Neutrophil (primary cell): ENCODE measurements at regions not wholly inside any gene's neighbourhood (a gene's known extent, or its start where the extent isn't known, plus 50 kb on each side); places are given as distances from the start of the nearest gene placed in this dataset.

Source experiments
- H3K27ac ChIP-seq: fragments of 200-600 bp; sonication (generic); 2 replicates; pipeline ENCODE4 v1.5.1; 2016; ENCODE audit warnings: mild to moderate bottlenecking, moderate library complexity
- H3K27me3 ChIP-seq: fragments of 200-600 bp; sonication (generic); 2 replicates; pipeline ENCODE4 v1.6.0; 2016; ENCODE audit warnings: mild to moderate bottlenecking
- H3K36me3 ChIP-seq: fragments of 200-600 bp; sonication (generic); 2 replicates; pipeline ENCODE4 v1.5.1; 2017
- H3K4me1 ChIP-seq, 2 experiments: fragments of 200-600 bp in 1 of 2; sonication (generic) in 1 of 2; 1 replicate in 1 of 2; 2 replicates in 1 of 2; pipeline versions ENCODE4 v1.5.1 to v1.6.1; 2013 to 2016; ENCODE audit warnings: low read depth in 1 of 2, low read length in 1 of 2, mild to moderate bottlenecking in 1 of 2, moderate library complexity in 1 of 2; ENCODE audit not compliant: control insufficient read depth in 1 of 2, insufficient read depth in 1 of 2
- H3K4me3 ChIP-seq, 2 experiments: fragments of 200-600 bp in 1 of 2; sonication (generic) in 1 of 2; 1 replicate in 1 of 2; 2 replicates in 1 of 2; pipeline ENCODE4 v1.5.1; 2013 to 2016; ENCODE audit warnings: low read depth in 1 of 2, low read length in 1 of 2, mild to moderate bottlenecking in 1 of 2, moderate library complexity in 1 of 2
- H3K9me3 ChIP-seq: fragments of 200-600 bp; sonication (generic); 2 replicates; pipeline ENCODE4 v1.5.1; 2016
- TF ChIP-seq, protein P1 (sequence below): fragments of 200-600 bp; sonication (generic); IDR thresholded peaks from 2 replicates; pipeline ENCODE4 v1.5.1; 2016; ENCODE audit warnings: antibody characterized with exemption

DNA sequence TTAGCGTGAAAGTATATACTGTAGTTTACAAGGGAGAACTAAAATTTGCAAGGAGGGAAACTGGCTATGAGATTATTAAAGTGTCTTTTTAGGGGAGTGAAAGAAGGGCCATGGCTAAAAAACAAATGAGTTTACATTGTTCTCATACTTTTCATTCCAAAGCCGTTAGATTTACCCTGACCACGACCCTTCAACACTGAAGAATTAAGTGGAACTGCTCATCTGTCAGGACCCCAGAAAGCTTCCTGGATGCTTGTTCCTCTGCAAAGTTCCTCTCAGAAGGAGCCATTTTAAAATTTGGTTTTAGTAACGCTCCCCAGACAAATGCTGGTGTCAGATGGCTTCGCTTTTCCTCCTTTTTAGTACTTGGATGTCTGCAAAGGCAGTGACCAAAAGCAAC is 82.7 kb upstream of the ZBTB18 start:
- Histone ChIP-seq H3K27me3 (no peaks in the 10 kb centered on the region), H3K9me3 (no peaks in the 10 kb centered on the region), H3K4me1 (peaks cover 0 to 10% of the 10 kb centered on the region in 2 experiments), H3K36me3 (no peaks in the 10 kb centered on the region), H3K4me3 (no peak overlapping the region), H3K27ac (no peak overlapping the region)
- TF ChIP-seq, protein P1, sequence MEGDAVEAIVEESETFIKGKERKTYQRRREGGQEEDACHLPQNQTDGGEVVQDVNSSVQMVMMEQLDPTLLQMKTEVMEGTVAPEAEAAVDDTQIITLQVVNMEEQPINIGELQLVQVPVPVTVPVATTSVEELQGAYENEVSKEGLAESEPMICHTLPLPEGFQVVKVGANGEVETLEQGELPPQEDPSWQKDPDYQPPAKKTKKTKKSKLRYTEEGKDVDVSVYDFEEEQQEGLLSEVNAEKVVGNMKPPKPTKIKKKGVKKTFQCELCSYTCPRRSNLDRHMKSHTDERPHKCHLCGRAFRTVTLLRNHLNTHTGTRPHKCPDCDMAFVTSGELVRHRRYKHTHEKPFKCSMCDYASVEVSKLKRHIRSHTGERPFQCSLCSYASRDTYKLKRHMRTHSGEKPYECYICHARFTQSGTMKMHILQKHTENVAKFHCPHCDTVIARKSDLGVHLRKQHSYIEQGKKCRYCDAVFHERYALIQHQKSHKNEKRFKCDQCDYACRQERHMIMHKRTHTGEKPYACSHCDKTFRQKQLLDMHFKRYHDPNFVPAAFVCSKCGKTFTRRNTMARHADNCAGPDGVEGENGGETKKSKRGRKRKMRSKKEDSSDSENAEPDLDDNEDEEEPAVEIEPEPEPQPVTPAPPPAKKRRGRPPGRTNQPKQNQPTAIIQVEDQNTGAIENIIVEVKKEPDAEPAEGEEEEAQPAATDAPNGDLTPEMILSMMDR = no peak

DNA sequence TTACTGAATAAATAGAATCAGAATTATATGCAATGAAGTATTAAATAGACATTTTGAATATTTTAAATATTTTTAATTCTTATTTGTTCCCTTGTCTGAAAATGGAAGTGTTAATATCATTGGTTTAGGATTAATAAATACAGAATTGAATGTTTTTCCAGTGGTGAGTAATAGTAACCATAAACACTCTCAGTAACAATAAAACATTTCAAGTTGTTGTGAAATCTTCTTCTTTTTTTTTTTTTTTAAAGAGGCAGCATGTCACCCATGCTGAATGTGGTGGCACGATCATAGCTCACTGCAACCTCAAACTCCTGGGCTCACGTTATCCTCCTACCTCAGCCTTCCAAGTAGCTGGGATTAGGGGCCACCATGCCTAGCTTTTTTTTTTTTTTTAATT is 86.2 kb upstream of the ZBTB18 start:
- Histone ChIP-seq H3K9me3 (no peaks in the 10 kb centered on the region), H3K36me3 (no peaks in the 10 kb centered on the region), H3K27ac (no peak overlapping the region), H3K4me1 (peaks cover 0 to 2% of the 10 kb centered on the region in 2 experiments), H3K4me3 (no peak overlapping the region), H3K27me3 (no peaks in the 10 kb centered on the region)
- TF ChIP-seq, protein P1 = no peak

DNA sequence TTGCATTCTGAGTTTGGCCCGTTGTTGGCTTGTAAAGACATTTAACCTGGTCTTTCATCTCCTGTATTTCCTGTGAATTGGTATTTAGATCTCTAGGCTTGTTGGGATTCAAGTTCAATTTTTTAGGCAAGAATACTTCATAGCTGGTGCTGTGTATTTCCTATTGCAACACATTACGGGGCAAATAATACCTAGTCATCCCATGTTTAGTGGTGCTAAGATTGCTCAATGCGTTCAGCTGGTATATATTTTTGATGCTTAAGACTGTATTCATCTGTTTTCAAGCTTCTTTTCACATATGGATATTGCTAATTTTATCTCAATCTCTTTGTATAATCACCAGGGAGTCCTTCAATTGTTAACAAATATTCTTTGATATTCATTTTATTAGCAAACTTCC is 87.5 kb upstream of the ZBTB18 start:
- no peaks in the 10 kb centered on the region for H3K27me3 ChIP-seq
- H3K4me3 ChIP-seq = no peak overlapping the region
- H3K4me1 ChIP-seq = no peaks in the 10 kb centered on the region
- no peak overlapping the region for H3K27ac ChIP-seq
- TF ChIP-seq, protein P1 = no peak
- H3K36me3 ChIP-seq = no peaks in the 10 kb centered on the region
- H3K9me3 ChIP-seq = no peaks in the 10 kb centered on the region

DNA sequence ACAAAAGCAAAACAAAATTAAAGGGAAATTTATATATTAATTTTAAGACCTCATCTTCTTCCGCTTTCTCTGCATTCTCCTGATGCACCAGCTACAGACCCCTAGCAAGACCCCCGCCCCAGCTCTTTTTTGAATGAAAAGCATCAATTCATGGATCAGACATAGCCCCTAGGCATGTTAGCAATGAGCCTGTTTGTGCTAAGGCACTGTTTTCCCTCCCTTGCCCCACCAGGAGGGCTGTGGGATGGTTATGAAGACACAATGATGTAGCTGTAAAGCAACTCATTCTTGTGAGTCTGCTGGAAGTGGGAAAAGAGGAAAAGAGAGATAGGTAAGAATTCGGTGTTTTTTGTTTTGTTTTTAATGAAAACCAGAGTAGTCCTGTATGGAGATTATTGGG is 88.5 kb upstream of the ZBTB18 start:
- Histone ChIP-seq H3K4me1 (no peaks in the 10 kb centered on the region), H3K36me3 (no peaks in the 10 kb centered on the region), H3K27ac (no peak overlapping the region), H3K27me3 (no peaks in the 10 kb centered on the region), H3K9me3 (no peaks in the 10 kb centered on the region), H3K4me3 (no peak overlapping the region)
- TF ChIP-seq, protein P1 = no peak

DNA sequence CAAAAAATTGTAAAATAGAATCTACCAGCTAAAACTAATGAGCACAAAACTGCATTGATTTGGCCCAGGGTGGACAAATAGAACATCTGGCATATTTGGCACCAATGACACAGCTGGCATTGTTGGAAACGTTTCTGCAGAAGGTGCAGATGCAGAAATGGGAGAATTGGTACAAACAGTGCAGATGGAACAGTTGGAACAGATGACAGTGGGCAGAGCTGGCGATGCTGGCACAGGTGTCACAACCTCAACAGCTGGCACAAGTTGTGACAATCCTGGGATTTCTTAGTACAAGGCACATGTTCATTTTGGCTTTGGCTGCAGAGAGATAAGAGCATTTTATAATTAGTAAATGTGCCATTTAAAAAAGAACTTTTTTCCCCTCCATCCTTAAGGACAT is 91.1 kb upstream of the ZBTB18 start:
- Histone ChIP-seq H3K27me3 (no peaks in the 10 kb centered on the region), H3K4me1 (no peaks in the 10 kb centered on the region), H3K27ac (no peak overlapping the region), H3K9me3 (no peaks in the 10 kb centered on the region), H3K4me3 (no peak overlapping the region), H3K36me3 (no peaks in the 10 kb centered on the region)
- TF ChIP-seq, protein P1 = no peak

DNA sequence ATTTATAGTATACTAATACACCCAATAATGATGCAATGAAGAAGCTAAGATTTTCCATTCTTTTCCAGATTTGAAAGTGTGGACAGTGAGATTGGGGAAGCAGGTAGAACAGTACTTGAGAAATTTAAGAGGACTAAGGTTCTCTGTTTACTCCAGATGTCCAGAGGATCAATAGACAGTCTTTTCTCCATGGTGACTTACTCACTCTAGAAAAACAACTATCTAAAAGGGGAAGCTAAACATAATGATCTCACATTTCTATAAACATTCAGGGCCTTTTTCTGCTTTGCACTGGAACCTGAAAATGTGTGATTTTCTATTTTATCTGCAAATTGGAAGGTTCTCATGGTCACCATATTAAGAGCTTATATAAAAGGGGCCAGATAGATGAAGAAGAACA is 93.9 kb upstream of the ZBTB18 start:
- Histone ChIP-seq H3K27me3 (no peaks in the 10 kb centered on the region), H3K9me3 (no peaks in the 10 kb centered on the region), H3K27ac (no peak overlapping the region), H3K36me3 (no peaks in the 10 kb centered on the region), H3K4me1 (no peaks in the 10 kb centered on the region), H3K4me3 (no peak overlapping the region)
- TF ChIP-seq, protein P1 = no peak
